ENCODE measurements at regions not wholly inside any gene's neighbourhood (a gene's known extent, or its start where the extent isn't known, plus 50 kb on each side); places are given as distances from the start of the nearest gene placed in this dataset.

- Histone ChIP-seq H3F3A (ENCODE audit: insufficient read depth) (no peaks in the 10 kb centered on the region), H3K4me2 (ENCODE audit: low read depth, low read length, poor library complexity, severe bottlenecking) (no peak overlapping the region), H3K9ac (ENCODE audit: low read length) (no peak overlapping the region), H3K9me3 (ENCODE audit: insufficient read depth, low read length) (no peaks in the 10 kb centered on the region), H3K9me2 (replicated peaks; ENCODE audit: insufficient read depth, low read length) (no peaks in the 10 kb centered on the region), H4K20me1 (ENCODE audit: low read depth, low read length) (no peaks in the 10 kb centered on the region), H3K36me3 (ENCODE audit: low read length) (no peaks in the 10 kb centered on the region), H2AFZ (ENCODE audit: low read depth, low read length, severe bottlenecking) (no peak overlapping the region), H3K4me3 (ENCODE audit: insufficient read depth, low read length, poor library complexity, severe bottlenecking) (no peak overlapping the region), H3K27me3 (ENCODE audit: low read length) (no peaks in the 10 kb centered on the region), H3K27ac (ENCODE audit: low read depth, low read length) (no peak overlapping the region), H3K79me2 (ENCODE audit: insufficient read depth, low read length) (no peaks in the 10 kb centered on the region)
- no peak for TF ChIP-seq CTCF (IDR thresholded peaks at IDR 0.05; ENCODE audit: insufficient read depth, low read length, poor library complexity, severe bottlenecking)
- no peak for TF ChIP-seq EZH2phosphoT487 (conservative IDR thresholded peaks at IDR 0.05; ENCODE audit: low read length)
Measured at GRCh38 chr2:217617616-217618022, 385.2 kb downstream of the TNS1 start.

DNA sequence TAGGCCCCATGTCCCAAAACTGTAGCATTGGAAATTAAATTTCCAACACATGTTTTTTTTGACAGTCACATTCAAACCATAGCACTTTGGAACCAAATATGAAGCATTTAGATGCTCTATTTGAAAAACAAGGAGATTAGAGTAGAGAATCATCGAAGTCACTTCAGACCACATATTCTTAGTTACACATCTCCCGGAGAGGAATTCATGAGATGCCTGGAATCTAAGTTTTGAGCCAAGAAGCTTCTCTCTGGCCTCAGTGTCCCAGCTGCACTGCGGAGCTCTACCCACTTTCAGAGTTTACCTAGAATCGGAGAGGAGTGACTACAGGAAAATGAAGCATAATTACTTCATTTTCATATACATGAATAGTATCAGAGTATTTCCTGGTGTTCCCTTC, 385.9 kb downstream of the TNS1 start:
- TF ChIP-seq CTCF (IDR thresholded peaks at IDR 0.05; ENCODE audit: insufficient read depth, low read length, poor library complexity, severe bottlenecking), result no peak
- TF ChIP-seq EZH2phosphoT487 (conservative IDR thresholded peaks at IDR 0.05; ENCODE audit: low read length), result no peak
- no peak overlapping the region for H3K27ac ChIP-seq (ENCODE audit: low read depth, low read length)
- no peak overlapping the region for H3K4me3 ChIP-seq (ENCODE audit: insufficient read depth, low read length, poor library complexity, severe bottlenecking)
- H2AFZ ChIP-seq (ENCODE audit: low read depth, low read length, severe bottlenecking), result no peak overlapping the region
- no peaks in the 10 kb centered on the region for H3K9me3 ChIP-seq (ENCODE audit: insufficient read depth, low read length)
- H3K79me2 ChIP-seq (ENCODE audit: insufficient read depth, low read length), result no peaks in the 10 kb centered on the region
- no peaks in the 10 kb centered on the region for H4K20me1 ChIP-seq (ENCODE audit: low read depth, low read length)
- H3K27me3 ChIP-seq (ENCODE audit: low read length), result no peaks in the 10 kb centered on the region
- H3K36me3 ChIP-seq (ENCODE audit: low read length), result no peaks in the 10 kb centered on the region
- no peaks in the 10 kb centered on the region for H3K9me2 ChIP-seq (replicated peaks; ENCODE audit: insufficient read depth, low read length)
- H3K4me2 ChIP-seq (ENCODE audit: low read depth, low read length, poor library complexity, severe bottlenecking), result no peak overlapping the region
- H3F3A ChIP-seq (ENCODE audit: insufficient read depth), result no peaks in the 10 kb centered on the region
- no peak overlapping the region for H3K9ac ChIP-seq (ENCODE audit: low read length)

DNA sequence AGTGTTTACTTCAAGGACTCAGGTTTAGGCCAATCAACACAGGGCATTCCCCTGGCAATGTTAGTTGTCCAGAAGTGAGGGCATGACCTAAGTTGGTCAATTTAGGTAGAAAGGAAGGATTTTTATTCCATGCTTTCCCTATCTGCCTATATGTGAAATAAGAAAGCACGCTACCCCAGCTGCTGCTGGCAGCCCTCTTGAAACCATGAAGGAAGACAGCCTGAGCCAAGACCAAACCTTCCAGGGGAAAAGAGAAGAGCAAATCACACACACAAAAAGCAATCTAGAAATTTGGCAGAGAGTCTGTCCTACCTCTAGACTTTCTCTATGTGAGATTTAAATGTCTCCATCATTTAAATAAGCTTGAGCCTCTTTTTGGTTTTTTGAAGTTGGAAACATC, 387.6 kb downstream of the TNS1 start:
- Histone ChIP-seq H3K36me3 (ENCODE audit: low read length) (no peaks in the 10 kb centered on the region), H3K9me2 (replicated peaks; ENCODE audit: insufficient read depth, low read length) (no peaks in the 10 kb centered on the region), H3F3A (ENCODE audit: insufficient read depth) (no peaks in the 10 kb centered on the region), H3K9ac (ENCODE audit: low read length) (no peak overlapping the region), H3K27me3 (ENCODE audit: low read length) (no peaks in the 10 kb centered on the region), H3K4me3 (ENCODE audit: insufficient read depth, low read length, poor library complexity, severe bottlenecking) (no peak overlapping the region), H3K4me2 (ENCODE audit: low read depth, low read length, poor library complexity, severe bottlenecking) (no peak overlapping the region), H3K9me3 (ENCODE audit: insufficient read depth, low read length) (no peaks in the 10 kb centered on the region), H3K27ac (ENCODE audit: low read depth, low read length) (no peak overlapping the region), H2AFZ (ENCODE audit: low read depth, low read length, severe bottlenecking) (no peak overlapping the region), H3K79me2 (ENCODE audit: insufficient read depth, low read length) (no peaks in the 10 kb centered on the region), H4K20me1 (ENCODE audit: low read depth, low read length) (no peaks in the 10 kb centered on the region)
- TF ChIP-seq EZH2phosphoT487 (conservative IDR thresholded peaks at IDR 0.05; ENCODE audit: low read length), result no peak
- TF ChIP-seq CTCF (IDR thresholded peaks at IDR 0.05; ENCODE audit: insufficient read depth, low read length, poor library complexity, severe bottlenecking), result no peak

GRCh38 chr2:217614498-217614897, 388.3 kb downstream of the TNS1 start:
- H3K27ac ChIP-seq (ENCODE audit: low read depth, low read length), result no peak overlapping the region
- H3K4me3 ChIP-seq (ENCODE audit: insufficient read depth, low read length, poor library complexity, severe bottlenecking), result no peak overlapping the region
- H3K9me2 ChIP-seq (replicated peaks; ENCODE audit: insufficient read depth, low read length), result no peaks in the 10 kb centered on the region
- no peaks in the 10 kb centered on the region for H3K27me3 ChIP-seq (ENCODE audit: low read length)
- no peak overlapping the region for H3K9ac ChIP-seq (ENCODE audit: low read length)
- no peaks in the 10 kb centered on the region for H3K36me3 ChIP-seq (ENCODE audit: low read length)
- TF ChIP-seq CTCF (IDR thresholded peaks at IDR 0.05; ENCODE audit: insufficient read depth, low read length, poor library complexity, severe bottlenecking), result no peak
- TF ChIP-seq EZH2phosphoT487 (conservative IDR thresholded peaks at IDR 0.05; ENCODE audit: low read length), result no peak
- H2AFZ ChIP-seq (ENCODE audit: low read depth, low read length, severe bottlenecking), result no peak overlapping the region
- no peaks in the 10 kb centered on the region for H4K20me1 ChIP-seq (ENCODE audit: low read depth, low read length)
- no peaks in the 10 kb centered on the region for H3F3A ChIP-seq (ENCODE audit: insufficient read depth)
- H3K9me3 ChIP-seq (ENCODE audit: insufficient read depth, low read length), result no peaks in the 10 kb centered on the region
- H3K79me2 ChIP-seq (ENCODE audit: insufficient read depth, low read length), result no peaks in the 10 kb centered on the region
- H3K4me2 ChIP-seq (ENCODE audit: low read depth, low read length, poor library complexity, severe bottlenecking), result no peak overlapping the region

Data from SU-DHL-6 (cell line).